Spleen (tissue), 11 donors: ENCODE measurements at regions not wholly inside any gene's neighbourhood (a gene's known extent, or its start where the extent isn't known, plus 50 kb on each side); places are given as distances from the start of the nearest gene placed in this dataset.

Experiments used
- DNase-seq: peaks from one replicate; pipeline ENCODE4 v3.0.0-alpha.2; 2020
- H3K27ac ChIP-seq, 8 donors: fragments of 200-600 bp; sonication (generic) in 7 of 8; 1 replicate in 4 of 8; 2 replicates in 4 of 8; pipeline versions ENCODE4 v1.5.0 to v1.8.0; 2016 to 2021; ENCODE audit warnings: inconsistent platforms in 4 of 8, mild to moderate bottlenecking in 4 of 8, moderate library complexity in 1 of 8
- H3K27me3 ChIP-seq, 7 donors: fragments of 200-600 bp; sonication (generic) in 6 of 7; replicated peaks in 1 of 7; 1 replicate in 4 of 7; 2 replicates in 3 of 7; pipeline versions ENCODE4 v1.5.0 to v1.8.0; 2016 to 2021; ENCODE audit warnings: inconsistent platforms in 3 of 7, mild to moderate bottlenecking in 1 of 7
- H3K36me3 ChIP-seq, 6 donors: fragments of 200-600 bp; sonication (generic) in 5 of 6; 1 replicate in 4 of 6; 2 replicates in 2 of 6; pipeline versions ENCODE4 v1.5.0 to v1.8.0; 2016 to 2021; ENCODE audit warnings: inconsistent platforms in 2 of 6
- H3K4me1 ChIP-seq, 6 donors: fragments of 200-600 bp; sonication (generic) in 5 of 6; 1 replicate in 3 of 6; 2 replicates in 3 of 6; pipeline versions ENCODE4 v1.5.0 to v1.8.0; 2016 to 2021; ENCODE audit warnings: inconsistent platforms in 3 of 6
- H3K4me3 ChIP-seq, 8 donors: fragments of 200-600 bp; sonication (generic) in 7 of 8; 1 replicate in 4 of 8; 2 replicates in 4 of 8; pipeline versions ENCODE4 v1.5.0 to v1.8.0; 2016 to 2021; ENCODE audit warnings: inconsistent platforms in 4 of 8, mild to moderate bottlenecking in 4 of 8, moderate library complexity in 2 of 8
- H3K9me3 ChIP-seq, 8 donors: fragments of 200-600 bp; sonication (generic) in 7 of 8; 1 replicate in 4 of 8; 2 replicates in 4 of 8; pipeline versions ENCODE4 v1.5.0 to v1.8.0; 2016 to 2021; ENCODE audit warnings: inconsistent platforms in 4 of 8
- CTCF ChIP-seq, 11 experiments: fragments of 200-600 bp in 7 of 11; fragments of 450-650 bp in 4 of 11; sonication (generic) in 4 of 11; IDR thresholded peaks in 8 of 11; conservative IDR thresholded peaks in 3 of 11; 1 replicate in 7 of 11; 2 replicates in 4 of 11; pipeline versions ENCODE4 v1.4.0 to v1.8.0; 2016 to 2021; ENCODE audit warnings: antibody characterized with exemption in 11 of 11, inconsistent platforms in 4 of 11, mild to moderate bottlenecking in 1 of 11
- POLR2A ChIP-seq, 3 donors: fragments of 450-650 bp; IDR thresholded peaks; one replicate each; pipeline ENCODE4 v1.5.1; 2017; ENCODE audit warnings: antibody characterized with exemption in 3 of 3, mild to moderate bottlenecking in 1 of 3
- POLR2AphosphoS5 ChIP-seq, 3 donors: sonication (generic); formaldehyde crosslinking; IDR thresholded peaks; one replicate each; pipeline ENCODE4 v1.5.1; 2017; ENCODE audit warnings: antibody characterized with exemption in 3 of 3
- WGBS, 5 donors: extraction: QIAGEN DNeasy Blood & Tissue Kit in 3 of 5; methylation state at CpG; one replicate each; pipeline versions ENCODE4 v1.1.5 to v1.1.7; 2013 to 2018; 5-methylcytosine and 5-hydroxymethylcytosine counted together
- intact Hi-C: fragments of 100-400 bp; cut with DNase I; formaldehyde crosslinking; loops from one replicate; pipeline ENCODE4 v1.15.0; 2023; ENCODE audit warnings: low total_unique reads
- donor health status: healthy with polysubstance abuse.
- donor health status: DM: no; HTN: no; CAD: no; lungs with moderate emphysema.
- donor health status: DM: no; HTN: no; CAD: no.
- donor health status: Bipolar disorder and iron deficiency.
- donor health status: healthy.
- donor health status: DM: no; HTN: no; CAD: no.
- donor health status: DM: yes; HTN: yes; CAD: no.

DNA sequence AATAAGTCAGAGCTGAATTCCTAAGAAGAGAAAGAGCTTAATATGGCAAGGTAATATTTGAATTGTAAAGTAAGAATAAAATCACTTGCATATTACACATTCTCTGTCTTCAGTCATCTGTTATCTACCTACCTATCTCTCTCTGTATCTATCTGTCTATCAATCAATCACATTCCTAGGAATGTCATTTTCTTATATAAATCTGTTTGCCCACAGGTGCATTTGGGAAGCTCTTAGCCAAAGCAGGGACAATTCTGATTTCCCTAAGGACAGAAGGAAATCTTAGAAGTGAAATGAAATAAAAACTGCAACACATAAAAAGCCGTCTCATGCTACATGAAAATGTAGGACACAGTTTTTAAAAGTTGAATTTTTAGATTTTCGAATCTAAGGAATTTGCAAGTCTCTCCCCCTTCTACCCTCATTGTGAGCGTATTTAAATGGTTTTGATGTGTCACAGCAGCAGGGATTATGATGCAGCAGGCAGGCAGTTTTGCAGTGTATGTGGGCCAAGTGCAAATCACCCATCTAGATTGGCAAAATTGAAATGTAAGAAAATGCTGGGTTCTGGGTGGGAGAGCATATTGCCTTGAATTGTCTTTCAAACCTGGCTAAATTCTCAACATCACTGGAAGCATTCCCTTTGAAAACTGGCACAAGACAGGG lies 155.7 kb downstream of the ACER2 start:
- no peak overlapping the region for H3K27ac ChIP-seq
- no peak for DNase-seq
- 76 to 89% (median 83%) methylated on average over 3 of the region's 3 CpGs for WGBS, 5 donors
- H3K27me3 ChIP-seq, result no peaks in the 10 kb centered on the region
- intact Hi-C loops, result no loop called here
- H3K9me3 ChIP-seq, result peaks cover 0 to 4% (median 0%) of the 10 kb centered on the region in 8 donors
- no peak for TF ChIP-seq POLR2A (IDR thresholded peaks at IDR 0.05)
- TF ChIP-seq POLR2AphosphoS5 (IDR thresholded peaks at IDR 0.05), result no peak
- TF ChIP-seq CTCF (IDR thresholded peaks at IDR 0.05 in 8 of 11, conservative IDR thresholded peaks at IDR 0.05 in 3 of 11), result no peak
- no peak overlapping the region for H3K4me3 ChIP-seq
- H3K4me1 ChIP-seq, result no peaks in the 10 kb centered on the region
- no peaks in the 10 kb centered on the region for H3K36me3 ChIP-seq

DNA sequence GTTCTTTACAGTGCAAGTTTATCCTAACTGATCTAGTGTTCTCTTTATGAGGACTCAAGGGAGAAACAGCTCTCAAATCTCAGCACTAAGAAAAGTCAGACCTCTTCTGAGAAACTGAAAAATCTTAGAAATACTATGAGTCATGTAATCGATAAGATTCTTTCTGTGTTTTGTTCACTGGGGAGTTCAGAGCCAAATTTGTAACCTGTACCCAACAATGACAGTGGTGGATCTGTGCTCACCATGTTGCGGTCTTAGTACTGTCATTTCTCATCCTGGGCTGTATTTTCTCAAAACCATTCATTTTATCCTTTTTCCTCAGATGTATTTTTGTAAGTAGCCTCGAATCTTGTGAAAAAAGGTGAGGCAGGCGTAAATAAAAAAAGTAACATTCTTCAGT lies 146.4 kb downstream of the ACER2 start:
- Histone ChIP-seq H3K27me3 (no peaks in the 10 kb centered on the region), H3K4me1 (peaks cover 0 to 9% (median 2%) of the 10 kb centered on the region in 6 donors), H3K9me3 (peaks cover 0 to 16% (median 8%) of the 10 kb centered on the region in 8 donors), H3K4me3 (no peak overlapping the region), H3K27ac (no peak overlapping the region), H3K36me3 (no peaks in the 10 kb centered on the region)
- intact Hi-C loops, result no loop called here
- WGBS, 5 donors, result 82 to 92% (median 85%) methylated on average over 4 of the region's 4 CpGs
- no peak for DNase-seq
- no peak for TF ChIP-seq CTCF (IDR thresholded peaks at IDR 0.05 in 8 of 11, conservative IDR thresholded peaks at IDR 0.05 in 3 of 11)
- TF ChIP-seq POLR2AphosphoS5 (IDR thresholded peaks at IDR 0.05), result no peak
- TF ChIP-seq POLR2A (IDR thresholded peaks at IDR 0.05), result no peak

DNA sequence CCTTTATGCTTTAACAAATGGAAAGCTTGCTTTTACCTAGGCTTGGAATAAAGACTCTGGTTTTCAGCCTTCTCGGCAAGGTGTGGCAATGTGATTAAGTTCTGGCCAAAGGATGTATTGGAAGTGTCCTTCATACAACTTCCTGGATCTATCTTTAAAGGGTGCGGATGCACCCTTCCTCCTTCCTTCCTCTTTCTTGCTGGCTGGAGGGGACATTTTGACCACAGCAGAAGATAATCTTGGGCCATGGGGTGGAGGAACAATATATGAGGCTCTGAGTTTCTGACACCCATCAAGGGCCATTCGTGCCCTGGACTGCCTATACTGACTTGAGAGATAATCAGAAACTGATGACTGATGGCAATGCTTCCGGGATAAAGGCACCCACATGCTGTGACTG lies 145.7 kb downstream of the ACER2 start:
- TF ChIP-seq CTCF (IDR thresholded peaks at IDR 0.05 in 8 of 11, conservative IDR thresholded peaks at IDR 0.05 in 3 of 11) (no peak), POLR2AphosphoS5 (IDR thresholded peaks at IDR 0.05) (no peak), POLR2A (IDR thresholded peaks at IDR 0.05) (no peak)

DNA sequence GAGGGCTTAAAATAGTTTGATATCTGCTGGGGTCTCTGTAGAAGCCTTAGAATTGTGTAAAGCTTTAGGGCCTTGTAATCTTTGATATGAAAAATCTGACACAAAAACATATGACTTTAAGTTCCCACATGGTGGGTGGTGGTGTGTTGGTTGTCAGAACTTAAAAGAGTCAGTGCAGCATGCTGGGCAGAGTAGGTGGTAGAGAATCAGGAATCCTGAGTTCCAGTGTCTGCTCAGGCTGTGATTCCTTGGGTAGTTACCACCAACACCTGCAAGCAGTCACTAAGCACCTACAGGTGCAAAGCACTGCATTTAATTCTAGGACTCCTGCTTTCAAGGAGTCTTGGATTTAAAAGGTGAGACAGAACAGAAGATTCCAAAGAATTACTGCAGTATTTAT lies 144.6 kb downstream of the ACER2 start:
- H3K36me3 ChIP-seq, result no peaks in the 10 kb centered on the region
- H3K27ac ChIP-seq, result no peak overlapping the region

More for the DNA sequence above, 145.7 kb downstream of the ACER2 start:
- 55 to 70% (median 61%) methylated on average over 4 of the region's 4 CpGs for WGBS, 5 donors
- peaks cover 0 to 9% (median 2%) of the 10 kb centered on the region in 6 donors for H3K4me1 ChIP-seq
- H3K9me3 ChIP-seq, result peaks cover 0 to 16% (median 8%) of the 10 kb centered on the region in 8 donors
- no peaks in the 10 kb centered on the region for H3K36me3 ChIP-seq
- no peaks in the 10 kb centered on the region for H3K27me3 ChIP-seq
- no peak overlapping the region for H3K27ac ChIP-seq
- no peak overlapping the region for H3K4me3 ChIP-seq
- intact Hi-C loops, result no loop called here
- DNase-seq, result no peak

More for the DNA sequence above, 144.6 kb downstream of the ACER2 start:
- Histone ChIP-seq H3K4me1 (peaks cover 0 to 9% (median 2%) of the 10 kb centered on the region in 6 donors), H3K4me3 (no peak overlapping the region), H3K27me3 (no peaks in the 10 kb centered on the region), H3K9me3 (peaks cover 0 to 16% (median 8%) of the 10 kb centered on the region in 8 donors)
- TF ChIP-seq POLR2AphosphoS5 (IDR thresholded peaks at IDR 0.05), result no peak
- TF ChIP-seq POLR2A (IDR thresholded peaks at IDR 0.05), result no peak
- no peak for TF ChIP-seq CTCF (IDR thresholded peaks at IDR 0.05 in 8 of 11, conservative IDR thresholded peaks at IDR 0.05 in 3 of 11)
- intact Hi-C loops, result no loop called here
- no peak for DNase-seq
